Panc1 (cell line): ENCODE measurements at regions not wholly inside any gene's neighbourhood (a gene's known extent, or its start where the extent isn't known, plus 50 kb on each side); places are given as distances from the start of the nearest gene placed in this dataset.

ENCODE experiments used
- ATAC-seq: fragments of 200-7000 bp; cut with Tn5 transposase; 2 replicates; pipeline ENCODE4 v1.9.1; 2020; ENCODE audit warnings: mild to moderate bottlenecking, moderate library complexity
- BruUV-seq: library from RNA; stranded (reverse); fragments of 400-500 nt; replicated peaks from 2 replicates; lab custom pipeline; 2021; lab: Mats Ljungman, UMichigan
- CTCF ChIA-PET: fragments of 300-600 bp; sonication (Branson Sonifier 250); formaldehyde crosslinking; loops from one replicate; lab custom pipeline; 2022; ENCODE audit warnings: antibody characterized with exemption; lab: Charles Lee
- POLR2A ChIA-PET: fragments of 300-600 bp; sonication (Branson Sonifier 250); formaldehyde crosslinking; loops from one replicate; lab custom pipeline; 2022; ENCODE audit warnings: antibody characterized with exemption; lab: Charles Lee
- DNase-seq: peaks from one replicate; pipeline ENCODE4 v3.0.0-alpha.2; 2010; ENCODE audit warnings: low read depth, low spot score
- H3K27ac ChIP-seq: 2 replicates; pipeline ENCODE4 v1.5.1; 2011; ENCODE audit warnings: mild to moderate bottlenecking, low read length, inconsistent platforms
- H3K27me3 ChIP-seq: fragments of 200-500 bp; sonication (Bioruptor generic); 2 replicates; pipeline ENCODE4 v1.6.0; 2014; ENCODE audit warnings: low read length, inconsistent platforms; ENCODE audit not compliant: control insufficient read depth, insufficient read depth
- H3K36me3 ChIP-seq: fragments of 200-500 bp; sonication (Bioruptor generic); 2 replicates; pipeline ENCODE4 v1.5.1; 2014; ENCODE audit warnings: inconsistent platforms, mild to moderate bottlenecking, low read length, moderate library complexity; ENCODE audit not compliant: control insufficient read depth, insufficient read depth
- H3K4me1 ChIP-seq: 2 replicates; pipeline ENCODE4 v1.5.1; 2011; ENCODE audit warnings: inconsistent platforms, mild to moderate bottlenecking, low read length, moderate library complexity; ENCODE audit not compliant: control insufficient read depth, insufficient read depth
- H3K4me3 ChIP-seq, 2 experiments: 2 replicates each; pipeline ENCODE4 v1.5.1; 2011 to 2012; ENCODE audit warnings: low read depth in 2 of 2, low read length in 2 of 2, mild to moderate bottlenecking in 2 of 2, inconsistent platforms in 1 of 2, moderate library complexity in 1 of 2
- H3K9me3 ChIP-seq: fragments of 200-500 bp; sonication (Bioruptor generic); 2 replicates; pipeline ENCODE4 v1.5.1; 2014; ENCODE audit warnings: low read depth, mild to moderate bottlenecking, inconsistent platforms, low read length, moderate library complexity; ENCODE audit not compliant: control insufficient read depth, insufficient read depth
- POLR2AphosphoS5 ChIP-seq: IDR thresholded peaks from 2 replicates; pipeline ENCODE4 v1.6.1; 2012; ENCODE audit warnings: mild to moderate bottlenecking, low read depth, low read length, moderate library complexity
- SIN3A ChIP-seq: IDR thresholded peaks from 2 replicates; pipeline ENCODE4 v1.6.1; 2012; ENCODE audit warnings: low read depth, mild to moderate bottlenecking, low read length, moderate library complexity, borderline replicate concordance; ENCODE audit not compliant: insufficient read depth
- TCF7L2 ChIP-seq: IDR thresholded peaks from 2 replicates; pipeline ENCODE4 v1.6.1; 2011; ENCODE audit warnings: mild to moderate bottlenecking, low read depth, low read length, inconsistent platforms
- in situ Hi-C: cut with HindIII; loops from 2 replicates; pipeline ENCODE4 v1.10.0; 2016; ENCODE audit warnings: low sequenced_read_pairs, low pct_unique_long_range_greater_than_20kb
- intact Hi-C: fragments of 100-400 bp; cut with micrococcal nuclease; formaldehyde crosslinking; loops from one replicate; pipeline ENCODE4 v1.10.0; 2022; ENCODE audit not compliant: unreplicated experiment
- TF ChIP-seq, protein P1 (sequence below): fragments of 450-650 bp; IDR thresholded peaks from 2 replicates; pipeline ENCODE4 v1.5.1; 2017; ENCODE audit warnings: mild to moderate bottlenecking
- TF ChIP-seq, protein P2 (sequence below), 2 experiments: IDR thresholded peaks; 2 replicates each; pipeline ENCODE4 v1.6.1; 2011 to 2012; ENCODE audit warnings: low read depth in 2 of 2, control low read depth in 1 of 2, low read length in 1 of 2, mild to moderate bottlenecking in 1 of 2, moderate library complexity in 1 of 2; ENCODE audit not compliant: insufficient read depth in 1 of 2

DNA sequence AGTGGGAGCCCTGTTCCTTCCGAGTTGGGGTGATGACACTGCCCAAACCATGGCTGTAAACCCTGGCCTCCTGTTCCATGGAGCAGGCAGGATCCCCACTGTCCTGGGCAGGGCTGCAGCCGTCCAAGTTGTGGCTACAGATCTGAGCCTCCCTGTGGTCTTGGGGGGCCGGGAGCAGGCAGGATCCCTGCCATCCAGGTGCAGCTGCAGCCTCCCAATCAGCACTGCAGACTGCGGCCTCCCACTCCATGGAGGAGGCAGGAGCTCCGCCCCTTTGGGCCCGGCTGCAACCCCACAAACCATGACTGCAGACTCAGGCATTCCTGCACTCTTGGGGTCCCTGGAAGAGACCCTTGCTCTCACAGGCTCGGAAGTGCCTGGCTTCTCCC is 872.1 kb upstream of the GJE1 start:
- H3K9me3 ChIP-seq: no peaks in the 10 kb centered on the region
- BruUV-seq: no TSS peak
- ATAC-seq: peak; percentile 30; the same call in 1 of the 2 replicates
- intact Hi-C loops: no loop called here
- H3K27me3 ChIP-seq: no peaks in the 10 kb centered on the region
- no peak overlapping the region for H3K4me3 ChIP-seq
- H3K27ac ChIP-seq: no peak overlapping the region; the same call in 1 of the 2 replicates
- in situ Hi-C loops: no loop called here
- ChIA-PET POLR2A (no interaction called here), CTCF (no interaction called here)
- no peaks in the 10 kb centered on the region; the same call in 1 of the 2 replicates for H3K36me3 ChIP-seq
- no peak for TF ChIP-seq SIN3A
- TF ChIP-seq, protein P1, sequence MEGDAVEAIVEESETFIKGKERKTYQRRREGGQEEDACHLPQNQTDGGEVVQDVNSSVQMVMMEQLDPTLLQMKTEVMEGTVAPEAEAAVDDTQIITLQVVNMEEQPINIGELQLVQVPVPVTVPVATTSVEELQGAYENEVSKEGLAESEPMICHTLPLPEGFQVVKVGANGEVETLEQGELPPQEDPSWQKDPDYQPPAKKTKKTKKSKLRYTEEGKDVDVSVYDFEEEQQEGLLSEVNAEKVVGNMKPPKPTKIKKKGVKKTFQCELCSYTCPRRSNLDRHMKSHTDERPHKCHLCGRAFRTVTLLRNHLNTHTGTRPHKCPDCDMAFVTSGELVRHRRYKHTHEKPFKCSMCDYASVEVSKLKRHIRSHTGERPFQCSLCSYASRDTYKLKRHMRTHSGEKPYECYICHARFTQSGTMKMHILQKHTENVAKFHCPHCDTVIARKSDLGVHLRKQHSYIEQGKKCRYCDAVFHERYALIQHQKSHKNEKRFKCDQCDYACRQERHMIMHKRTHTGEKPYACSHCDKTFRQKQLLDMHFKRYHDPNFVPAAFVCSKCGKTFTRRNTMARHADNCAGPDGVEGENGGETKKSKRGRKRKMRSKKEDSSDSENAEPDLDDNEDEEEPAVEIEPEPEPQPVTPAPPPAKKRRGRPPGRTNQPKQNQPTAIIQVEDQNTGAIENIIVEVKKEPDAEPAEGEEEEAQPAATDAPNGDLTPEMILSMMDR: no peak
- peaks cover 5% of the 10 kb centered on the region; the same call in 1 of the 2 replicates for H3K4me1 ChIP-seq
- DNase-seq: no peak

DNA sequence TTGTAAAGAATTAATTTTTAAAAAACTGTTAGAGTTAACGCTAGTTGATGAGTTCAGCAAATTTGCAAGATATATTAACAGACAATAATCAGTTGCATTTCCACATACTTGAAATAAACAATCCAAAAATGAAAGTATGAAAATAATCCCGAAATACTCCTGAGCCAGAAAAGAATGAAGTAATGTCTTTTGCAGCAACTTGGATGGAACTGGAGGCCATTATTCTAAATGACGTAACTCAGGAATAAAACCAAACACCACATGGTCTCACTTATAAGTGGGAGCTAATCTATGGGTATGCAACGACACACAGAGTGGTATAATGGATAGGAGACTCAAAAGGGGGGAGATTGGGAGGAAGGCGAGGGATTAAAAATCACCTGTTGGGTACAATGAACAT is 872.9 kb upstream of the GJE1 start:
- POLR2A ChIA-PET: no interaction called here
- no peak for TF ChIP-seq TCF7L2
- TF ChIP-seq POLR2AphosphoS5: no peak
- TF ChIP-seq, protein P2, sequence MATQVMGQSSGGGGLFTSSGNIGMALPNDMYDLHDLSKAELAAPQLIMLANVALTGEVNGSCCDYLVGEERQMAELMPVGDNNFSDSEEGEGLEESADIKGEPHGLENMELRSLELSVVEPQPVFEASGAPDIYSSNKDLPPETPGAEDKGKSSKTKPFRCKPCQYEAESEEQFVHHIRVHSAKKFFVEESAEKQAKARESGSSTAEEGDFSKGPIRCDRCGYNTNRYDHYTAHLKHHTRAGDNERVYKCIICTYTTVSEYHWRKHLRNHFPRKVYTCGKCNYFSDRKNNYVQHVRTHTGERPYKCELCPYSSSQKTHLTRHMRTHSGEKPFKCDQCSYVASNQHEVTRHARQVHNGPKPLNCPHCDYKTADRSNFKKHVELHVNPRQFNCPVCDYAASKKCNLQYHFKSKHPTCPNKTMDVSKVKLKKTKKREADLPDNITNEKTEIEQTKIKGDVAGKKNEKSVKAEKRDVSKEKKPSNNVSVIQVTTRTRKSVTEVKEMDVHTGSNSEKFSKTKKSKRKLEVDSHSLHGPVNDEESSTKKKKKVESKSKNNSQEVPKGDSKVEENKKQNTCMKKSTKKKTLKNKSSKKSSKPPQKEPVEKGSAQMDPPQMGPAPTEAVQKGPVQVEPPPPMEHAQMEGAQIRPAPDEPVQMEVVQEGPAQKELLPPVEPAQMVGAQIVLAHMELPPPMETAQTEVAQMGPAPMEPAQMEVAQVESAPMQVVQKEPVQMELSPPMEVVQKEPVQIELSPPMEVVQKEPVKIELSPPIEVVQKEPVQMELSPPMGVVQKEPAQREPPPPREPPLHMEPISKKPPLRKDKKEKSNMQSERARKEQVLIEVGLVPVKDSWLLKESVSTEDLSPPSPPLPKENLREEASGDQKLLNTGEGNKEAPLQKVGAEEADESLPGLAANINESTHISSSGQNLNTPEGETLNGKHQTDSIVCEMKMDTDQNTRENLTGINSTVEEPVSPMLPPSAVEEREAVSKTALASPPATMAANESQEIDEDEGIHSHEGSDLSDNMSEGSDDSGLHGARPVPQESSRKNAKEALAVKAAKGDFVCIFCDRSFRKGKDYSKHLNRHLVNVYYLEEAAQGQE (IDR thresholded peaks at IDR 0.05; ENCODE audit: insufficient read depth in 1 of 2, low read depth in 2 of 2, low read length in 1 of 2): no peak
- no peak for TF ChIP-seq SIN3A
- TF ChIP-seq, protein P1: no peak
- H3K27ac ChIP-seq: no peak overlapping the region
- ATAC-seq: no peak
- no peak for DNase-seq
- no peak overlapping the region for H3K4me3 ChIP-seq
- H3K4me1 ChIP-seq: 0 out of 2 replicates have a peak, but pooled peaks cover 2% of the 10 kb centered on the region
- no peaks in the 10 kb centered on the region for H3K9me3 ChIP-seq
- in situ Hi-C loops (no loop called here), intact Hi-C loops (no loop called here)
- no peaks in the 10 kb centered on the region for H3K27me3 ChIP-seq
- CTCF ChIA-PET: no interaction called here
- BruUV-seq: no TSS peak
- no peaks in the 10 kb centered on the region; the same call in 1 of the 2 replicates for H3K36me3 ChIP-seq
